ENCODE measurements at regions not wholly inside any gene's neighbourhood (a gene's known extent, or its start where the extent isn't known, plus 50 kb on each side); places are given as distances from the start of the nearest gene placed in this dataset.

- Histone ChIP-seq H3K27ac (no peak overlapping the region), H3K27me3 (no peaks in the 10 kb centered on the region), H3K36me3 (no peaks in the 10 kb centered on the region), H3K9me3 (no peaks in the 10 kb centered on the region), H3K4me3 (no peak overlapping the region), H3K4me1 (no peaks in the 10 kb centered on the region)
- DNase-seq = no peak
- intact Hi-C loops (cut with DNase I; ENCODE audit: low total_unique reads) = no loop called here
- TF ChIP-seq POLR2A (IDR thresholded peaks at IDR 0.05) (no peak), CTCF (IDR thresholded peaks at IDR 0.05) (no peak)
Observed at GRCh38 chr6:12221856-12222255, 68.3 kb upstream of the EDN1 start.

GRCh38 chr6:12222405-12223366 lies 67.5 kb upstream of the EDN1 start:
- intact Hi-C loops (cut with DNase I; ENCODE audit: low total_unique reads) = no loop called here

GRCh38 chr6:12223383-12223782 lies 66.8 kb upstream of the EDN1 start:
- DNase-seq = no peak
- H3K4me3 ChIP-seq = no peak overlapping the region

More at GRCh38 chr6:12222405-12223366, 67.5 kb upstream of the EDN1 start:
- H3K4me3 ChIP-seq = no peak overlapping the region
- no peaks in the 10 kb centered on the region for H3K27me3 ChIP-seq
- no peaks in the 10 kb centered on the region for H3K36me3 ChIP-seq
- no peaks in the 10 kb centered on the region for H3K9me3 ChIP-seq
- no peak for TF ChIP-seq CTCF (IDR thresholded peaks at IDR 0.05)
- no peaks in the 10 kb centered on the region for H3K4me1 ChIP-seq
- H3K27ac ChIP-seq = no peak overlapping the region
- DNase-seq = no peak

DNA sequence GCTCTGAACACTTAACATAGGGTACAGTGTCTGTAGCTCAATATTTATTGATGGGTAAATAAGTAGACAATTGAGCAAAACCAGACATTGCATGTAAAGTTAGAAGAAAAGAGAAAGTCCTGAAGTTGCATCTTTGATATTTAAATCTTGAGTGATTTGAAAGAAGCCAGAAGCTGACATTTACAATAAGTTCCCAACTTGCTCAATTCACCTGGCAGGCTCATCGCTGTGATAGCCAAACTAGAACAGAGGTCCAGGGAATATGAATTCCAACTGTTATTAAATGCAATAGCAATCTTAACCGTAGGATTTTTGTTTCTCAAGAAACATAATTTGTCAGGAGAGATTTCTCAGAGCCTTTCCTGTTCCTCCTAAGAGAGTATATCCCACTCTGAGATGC lies 65.9 kb upstream of the EDN1 start:
- TF ChIP-seq POLR2A (IDR thresholded peaks at IDR 0.05) (no peak), CTCF (IDR thresholded peaks at IDR 0.05) (no peak)
- no peak for DNase-seq
- Histone ChIP-seq H3K36me3 (no peaks in the 10 kb centered on the region), H3K4me1 (no peaks in the 10 kb centered on the region), H3K9me3 (no peaks in the 10 kb centered on the region), H3K27ac (no peak overlapping the region), H3K4me3 (no peak overlapping the region), H3K27me3 (no peaks in the 10 kb centered on the region)
- intact Hi-C loops (cut with DNase I; ENCODE audit: low total_unique reads) = no loop called here

More at GRCh38 chr6:12223383-12223782, 66.8 kb upstream of the EDN1 start:
- Histone ChIP-seq H3K36me3 (no peaks in the 10 kb centered on the region), H3K27ac (no peak overlapping the region), H3K27me3 (no peaks in the 10 kb centered on the region), H3K4me1 (no peaks in the 10 kb centered on the region), H3K9me3 (no peaks in the 10 kb centered on the region)
- intact Hi-C loops (cut with DNase I; ENCODE audit: low total_unique reads) = no loop called here
- TF ChIP-seq CTCF (IDR thresholded peaks at IDR 0.05) (no peak), POLR2A (IDR thresholded peaks at IDR 0.05) (no peak)

DNA sequence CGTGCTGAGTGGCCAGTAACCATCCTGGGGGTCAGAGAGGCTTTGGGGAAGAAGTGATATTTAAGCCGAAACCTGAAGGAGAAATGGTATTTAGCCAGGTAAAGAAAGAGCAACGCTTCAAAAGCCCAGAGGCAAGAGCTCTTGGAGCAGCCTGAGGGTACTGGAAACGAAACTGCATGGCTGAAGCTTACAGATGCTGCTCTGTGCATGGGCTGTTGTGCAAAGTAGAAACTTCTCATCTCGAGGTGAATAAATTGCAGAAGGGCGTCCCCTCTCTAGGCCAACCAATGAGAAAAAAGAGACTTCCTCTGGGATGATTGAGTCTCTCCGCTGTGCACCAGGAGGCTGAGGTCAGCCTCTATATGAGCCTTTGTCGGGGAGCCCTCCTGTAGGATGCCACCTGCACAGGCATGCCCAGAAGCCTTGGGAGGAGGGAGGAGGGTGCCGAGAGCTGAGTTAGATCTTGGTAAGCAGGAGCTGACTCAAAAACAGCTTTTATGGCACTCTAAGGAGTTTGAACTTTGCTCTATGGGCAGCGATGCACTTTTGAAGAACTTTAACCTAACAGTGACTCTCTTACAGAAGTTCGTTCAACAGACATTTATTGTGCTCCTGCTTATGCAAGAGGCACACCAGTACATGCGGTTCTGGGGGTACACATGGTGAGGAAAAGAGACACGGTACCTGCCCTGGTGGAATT lies 61.6 kb upstream of the EDN1 start:
- H3K4me3 ChIP-seq = no peak overlapping the region
- H3K27me3 ChIP-seq = no peaks in the 10 kb centered on the region
- TF ChIP-seq POLR2A (IDR thresholded peaks at IDR 0.05) (no peak), CTCF (IDR thresholded peaks at IDR 0.05) (no peak)
- no peaks in the 10 kb centered on the region for H3K9me3 ChIP-seq
- no peak for DNase-seq
- no peaks in the 10 kb centered on the region for H3K4me1 ChIP-seq
- H3K36me3 ChIP-seq = no peaks in the 10 kb centered on the region
- intact Hi-C loops (cut with DNase I; ENCODE audit: low total_unique reads) = no loop called here
- H3K27ac ChIP-seq = no peak overlapping the region

All from uterus (tissue), 3 donors.